ENCODE measurements at regions not wholly inside any gene's neighbourhood (a gene's known extent, or its start where the extent isn't known, plus 50 kb on each side); places are given as distances from the start of the nearest gene placed in this dataset.
"Not testable (repeated sequence)": the region's sequence is repeated elsewhere in the genome, so short reads cannot be mapped to it uniquely, and the experiment has no call there.

DNA sequence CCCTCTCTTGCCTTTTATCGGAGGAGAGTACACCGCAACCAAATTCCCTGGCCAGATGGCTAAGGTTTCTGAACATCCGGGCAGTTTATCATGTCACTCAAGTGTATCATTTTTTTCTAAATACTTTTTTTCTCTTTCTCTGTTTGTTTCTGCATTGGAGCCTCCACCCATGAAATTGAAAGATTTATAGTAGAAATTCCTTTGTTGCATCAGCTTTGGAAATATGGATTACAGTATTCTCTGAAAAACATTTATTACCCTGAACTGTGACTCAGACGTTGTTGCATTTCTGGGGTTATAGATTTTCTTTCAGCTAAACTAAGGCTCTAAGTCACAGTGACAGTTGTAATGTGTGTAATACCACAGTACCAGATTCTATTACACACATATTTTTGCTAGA, 187.0 kb downstream of the SPTSSA start:
- Histone ChIP-seq H3K9me3 (ENCODE audit: control insufficient read depth in 2 of 3, insufficient read depth in 1 of 3, low read length in 3 of 3) (no peaks in the 10 kb centered on the region), H3K4me1 (ENCODE audit: control insufficient read depth in 2 of 3, insufficient read depth in 2 of 3, low read depth in 1 of 3, low read length in 3 of 3) (no peaks in the 10 kb centered on the region), H3K4me3 (ENCODE audit: low read length in 3 of 3) (no peak overlapping the region), H3K9ac (ENCODE audit: low read length in 3 of 3) (no peak overlapping the region), H3K27ac (ENCODE audit: low read depth in 2 of 2, low read length in 2 of 2) (no peak overlapping the region), H3K27me3 (ENCODE audit: control insufficient read depth, insufficient read depth, low read length) (no peaks in the 10 kb centered on the region), H3K36me3 (ENCODE audit: control insufficient read depth in 2 of 3, insufficient read depth in 3 of 3, low read length in 3 of 3) (no peaks in the 10 kb centered on the region)
- TF ChIP-seq, protein P1, sequence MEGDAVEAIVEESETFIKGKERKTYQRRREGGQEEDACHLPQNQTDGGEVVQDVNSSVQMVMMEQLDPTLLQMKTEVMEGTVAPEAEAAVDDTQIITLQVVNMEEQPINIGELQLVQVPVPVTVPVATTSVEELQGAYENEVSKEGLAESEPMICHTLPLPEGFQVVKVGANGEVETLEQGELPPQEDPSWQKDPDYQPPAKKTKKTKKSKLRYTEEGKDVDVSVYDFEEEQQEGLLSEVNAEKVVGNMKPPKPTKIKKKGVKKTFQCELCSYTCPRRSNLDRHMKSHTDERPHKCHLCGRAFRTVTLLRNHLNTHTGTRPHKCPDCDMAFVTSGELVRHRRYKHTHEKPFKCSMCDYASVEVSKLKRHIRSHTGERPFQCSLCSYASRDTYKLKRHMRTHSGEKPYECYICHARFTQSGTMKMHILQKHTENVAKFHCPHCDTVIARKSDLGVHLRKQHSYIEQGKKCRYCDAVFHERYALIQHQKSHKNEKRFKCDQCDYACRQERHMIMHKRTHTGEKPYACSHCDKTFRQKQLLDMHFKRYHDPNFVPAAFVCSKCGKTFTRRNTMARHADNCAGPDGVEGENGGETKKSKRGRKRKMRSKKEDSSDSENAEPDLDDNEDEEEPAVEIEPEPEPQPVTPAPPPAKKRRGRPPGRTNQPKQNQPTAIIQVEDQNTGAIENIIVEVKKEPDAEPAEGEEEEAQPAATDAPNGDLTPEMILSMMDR (IDR thresholded peaks at IDR 0.05; ENCODE audit: borderline replicate concordance, extremely low read depth, insufficient read depth) = no peak
- DNase-seq (peak in 1 of 5 donors; percentile 12), FAIRE-seq (no peak)
- intact Hi-C loops (cut with DNase I) = no loop called here

DNA sequence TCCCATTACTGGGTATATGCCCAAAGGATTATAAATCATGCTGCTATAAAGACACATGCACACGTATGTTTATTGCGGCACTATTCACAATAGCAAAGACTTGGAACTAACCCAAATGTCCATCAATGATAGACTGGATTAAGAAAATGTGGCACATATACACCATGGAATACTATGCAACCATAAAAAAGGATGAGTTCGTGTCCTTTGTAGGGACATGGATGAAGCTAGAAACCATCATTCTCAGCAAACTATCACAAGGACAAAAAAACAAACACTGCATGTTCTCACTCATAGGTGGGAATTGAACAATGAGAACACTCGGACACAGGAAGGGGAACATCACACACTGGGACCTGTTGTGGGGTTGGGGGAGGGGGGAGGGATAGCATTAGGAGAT, 188.3 kb downstream of the SPTSSA start:
- FAIRE-seq; intact Hi-C loops (cut with DNase I): not testable (repeated sequence)

DNA sequence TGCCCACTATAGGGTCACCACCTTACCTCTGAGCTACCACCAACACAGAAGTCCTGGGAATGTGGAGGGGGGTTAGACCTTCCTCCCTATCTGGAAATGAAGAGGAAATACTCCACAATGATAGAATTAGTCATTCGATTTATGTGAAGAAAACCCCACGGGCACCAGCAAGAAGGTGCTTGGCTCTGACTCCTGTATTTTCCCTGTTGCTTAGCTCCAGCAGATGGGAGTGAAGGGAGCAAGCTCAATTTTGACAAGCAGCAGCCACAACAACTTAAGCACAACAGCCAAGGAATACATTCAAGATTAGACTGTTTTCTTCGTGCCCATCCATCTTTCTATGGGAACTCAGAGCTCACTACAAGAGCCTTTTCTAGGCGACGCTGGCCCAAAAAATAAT, 191.7 kb downstream of the SPTSSA start:
- no peaks in the 10 kb centered on the region for H3K4me1 ChIP-seq (ENCODE audit: control insufficient read depth in 2 of 3, insufficient read depth in 2 of 3, low read depth in 1 of 3, low read length in 3 of 3)
- H3K27ac ChIP-seq (ENCODE audit: low read depth in 2 of 2, low read length in 2 of 2) = no peak overlapping the region
- H3K27me3 ChIP-seq (ENCODE audit: control insufficient read depth, insufficient read depth, low read length) = no peaks in the 10 kb centered on the region
- H3K4me3 ChIP-seq (ENCODE audit: low read length in 3 of 3) = no peak overlapping the region
- intact Hi-C loops (cut with DNase I) = no loop called here
- TF ChIP-seq, protein P1 (IDR thresholded peaks at IDR 0.05; ENCODE audit: borderline replicate concordance, extremely low read depth, insufficient read depth) = no peak
- no peak for DNase-seq
- no peak for FAIRE-seq
- no peak overlapping the region for H3K9ac ChIP-seq (ENCODE audit: low read length in 3 of 3)
- no peaks in the 10 kb centered on the region for H3K36me3 ChIP-seq (ENCODE audit: control insufficient read depth in 2 of 3, insufficient read depth in 3 of 3, low read length in 3 of 3)
- no peaks in the 10 kb centered on the region for H3K9me3 ChIP-seq (ENCODE audit: control insufficient read depth in 2 of 3, insufficient read depth in 1 of 3, low read length in 3 of 3)

More for the DNA sequence above, 188.3 kb downstream of the SPTSSA start:
- H3K4me1 ChIP-seq (ENCODE audit: control insufficient read depth in 2 of 3, insufficient read depth in 2 of 3, low read depth in 1 of 3, low read length in 3 of 3); H3K27me3 ChIP-seq (ENCODE audit: control insufficient read depth, insufficient read depth, low read length); H3K9me3 ChIP-seq (ENCODE audit: control insufficient read depth in 2 of 3, insufficient read depth in 1 of 3, low read length in 3 of 3); H3K4me3 ChIP-seq (ENCODE audit: low read length in 3 of 3); H3K9ac ChIP-seq (ENCODE audit: low read length in 3 of 3); H3K36me3 ChIP-seq (ENCODE audit: control insufficient read depth in 2 of 3, insufficient read depth in 3 of 3, low read length in 3 of 3); H3K27ac ChIP-seq (ENCODE audit: low read depth in 2 of 2, low read length in 2 of 2); DNase-seq: not testable (repeated sequence)

DNA sequence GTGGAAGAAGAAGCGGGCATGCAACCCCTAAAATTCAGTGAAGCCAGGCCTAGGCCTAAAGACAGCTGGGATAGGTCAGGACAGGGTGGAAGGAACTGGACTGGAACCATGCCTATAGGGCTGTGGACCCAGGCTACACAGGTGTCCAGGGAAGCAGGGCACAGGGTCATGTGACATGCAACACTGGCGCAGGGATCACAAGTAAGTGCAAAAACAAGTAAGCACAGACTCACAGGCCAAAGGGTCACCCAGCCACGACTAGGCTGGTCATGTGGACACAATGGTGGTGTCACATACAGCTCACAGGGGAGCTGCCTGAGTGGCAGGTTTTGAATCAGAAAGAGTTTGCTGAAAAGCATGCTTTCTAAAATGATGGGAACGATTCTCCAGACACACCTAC, 195.7 kb downstream of the SPTSSA start:
- FAIRE-seq = no peak
- no peaks in the 10 kb centered on the region for H3K36me3 ChIP-seq (ENCODE audit: control insufficient read depth in 2 of 3, insufficient read depth in 3 of 3, low read length in 3 of 3)
- no peaks in the 10 kb centered on the region for H3K27me3 ChIP-seq (ENCODE audit: control insufficient read depth, insufficient read depth, low read length)
- no peak overlapping the region for H3K9ac ChIP-seq (ENCODE audit: low read length in 3 of 3)
- H3K27ac ChIP-seq (ENCODE audit: low read depth in 2 of 2, low read length in 2 of 2) = no peak overlapping the region
- no peak for DNase-seq
- H3K9me3 ChIP-seq (ENCODE audit: control insufficient read depth in 2 of 3, insufficient read depth in 1 of 3, low read length in 3 of 3) = no peaks in the 10 kb centered on the region
- no peak overlapping the region for H3K4me3 ChIP-seq (ENCODE audit: low read length in 3 of 3)
- H3K4me1 ChIP-seq (ENCODE audit: control insufficient read depth in 2 of 3, insufficient read depth in 2 of 3, low read depth in 1 of 3, low read length in 3 of 3) = no peaks in the 10 kb centered on the region
- intact Hi-C loops (cut with DNase I) = no loop called here
- TF ChIP-seq, protein P1 (IDR thresholded peaks at IDR 0.05; ENCODE audit: borderline replicate concordance, extremely low read depth, insufficient read depth) = no peak
